ENCODE measurements at regions not wholly inside any gene's neighbourhood (a gene's known extent, or its start where the extent isn't known, plus 50 kb on each side); places are given as distances from the start of the nearest gene placed in this dataset.
"Not testable (repeated sequence)": the region's sequence is repeated elsewhere in the genome, so short reads cannot be mapped to it uniquely, and the experiment has no call there.

- TF ChIP-seq CTCF (IDR thresholded peaks at IDR 0.05; ENCODE audit: low read depth, low read length); EZH2phosphoT487 (IDR thresholded peaks at IDR 0.05; ENCODE audit: low read depth): not testable (repeated sequence)
These were observed 64.2 kb upstream of the ADTRP start for GRCh38 chr6:11842795-11843194.
